ENCODE measurements at regions not wholly inside any gene's neighbourhood (a gene's known extent, or its start where the extent isn't known, plus 50 kb on each side); places are given as distances from the start of the nearest gene placed in this dataset.

DNA sequence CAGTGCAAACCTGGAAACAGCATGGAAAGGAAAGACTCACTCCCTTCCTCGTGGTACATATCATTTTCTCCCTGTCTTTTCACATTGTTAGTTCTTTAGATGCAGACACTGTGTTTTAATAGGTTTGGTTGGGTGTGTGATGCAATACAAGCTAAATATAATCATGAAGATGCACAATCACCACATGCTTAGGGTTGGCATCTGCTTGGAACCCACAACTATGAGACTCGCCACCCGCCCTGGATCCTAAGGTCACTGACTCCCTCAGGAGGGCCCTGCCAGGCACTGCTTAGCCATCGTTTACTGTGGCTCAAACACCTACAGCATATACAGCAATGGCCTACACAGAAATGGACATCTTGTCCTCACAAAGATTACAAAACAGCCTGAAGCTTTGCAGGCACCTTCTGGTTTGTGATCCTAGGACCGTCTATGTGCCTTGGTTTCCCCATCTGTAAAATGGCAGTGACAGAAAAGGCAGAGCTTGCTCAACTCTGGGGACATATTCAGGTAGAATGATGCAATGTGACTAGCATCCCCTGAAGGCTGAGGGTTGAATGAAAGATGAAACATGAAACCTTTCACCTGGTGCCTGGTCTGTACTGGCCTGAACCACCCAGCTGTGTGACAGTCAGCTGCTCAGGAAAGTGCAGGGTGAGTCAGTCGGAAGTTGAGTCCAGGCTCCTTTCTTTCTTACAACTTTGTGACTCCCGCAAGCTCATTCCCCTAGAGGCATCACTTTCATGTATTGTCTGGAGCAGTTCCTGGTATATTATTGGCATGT is 123.6 kb upstream of the PFN2 start:
- TF ChIP-seq, protein P1, sequence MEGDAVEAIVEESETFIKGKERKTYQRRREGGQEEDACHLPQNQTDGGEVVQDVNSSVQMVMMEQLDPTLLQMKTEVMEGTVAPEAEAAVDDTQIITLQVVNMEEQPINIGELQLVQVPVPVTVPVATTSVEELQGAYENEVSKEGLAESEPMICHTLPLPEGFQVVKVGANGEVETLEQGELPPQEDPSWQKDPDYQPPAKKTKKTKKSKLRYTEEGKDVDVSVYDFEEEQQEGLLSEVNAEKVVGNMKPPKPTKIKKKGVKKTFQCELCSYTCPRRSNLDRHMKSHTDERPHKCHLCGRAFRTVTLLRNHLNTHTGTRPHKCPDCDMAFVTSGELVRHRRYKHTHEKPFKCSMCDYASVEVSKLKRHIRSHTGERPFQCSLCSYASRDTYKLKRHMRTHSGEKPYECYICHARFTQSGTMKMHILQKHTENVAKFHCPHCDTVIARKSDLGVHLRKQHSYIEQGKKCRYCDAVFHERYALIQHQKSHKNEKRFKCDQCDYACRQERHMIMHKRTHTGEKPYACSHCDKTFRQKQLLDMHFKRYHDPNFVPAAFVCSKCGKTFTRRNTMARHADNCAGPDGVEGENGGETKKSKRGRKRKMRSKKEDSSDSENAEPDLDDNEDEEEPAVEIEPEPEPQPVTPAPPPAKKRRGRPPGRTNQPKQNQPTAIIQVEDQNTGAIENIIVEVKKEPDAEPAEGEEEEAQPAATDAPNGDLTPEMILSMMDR (conservative IDR thresholded peaks at IDR 0.05) = no peak
- Mint-ChIP-seq H3K9me3 (peaks cover 4% of the 10 kb centered on the region), H3K27ac (ENCODE audit: unreplicated experiment) (no peak overlapping the region), H3K27me3 (ENCODE audit: low read depth) (no peaks in the 10 kb centered on the region), H3K4me3 (no peak overlapping the region), H3K36me3 (ENCODE audit: low read depth) (no peaks in the 10 kb centered on the region), H3K4me1 (peaks cover 7% of the 10 kb centered on the region)
- DNase-seq (ENCODE audit: low read depth, low spot score) = no peak

DNA sequence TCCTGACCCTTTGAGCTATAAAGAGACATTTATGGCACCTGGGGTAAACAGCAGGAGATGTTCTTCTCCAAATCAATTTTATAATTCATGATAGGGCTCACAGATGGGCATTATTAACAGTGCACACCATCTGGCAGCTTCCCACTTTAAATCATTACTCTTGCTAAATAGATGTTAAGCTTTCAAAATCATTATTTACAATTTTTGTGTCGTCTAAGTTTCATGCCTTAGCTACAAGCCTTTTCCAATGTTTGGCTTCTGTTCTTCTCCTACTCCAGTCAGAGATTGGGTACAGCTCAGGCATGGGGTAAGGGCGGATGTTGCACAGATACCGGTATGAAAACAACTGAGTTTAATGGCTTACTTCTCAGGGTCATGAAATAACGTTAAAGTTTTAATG is 120.9 kb upstream of the PFN2 start:
- no peak overlapping the region for H3K27ac Mint-ChIP-seq (ENCODE audit: unreplicated experiment)
- no peaks in the 10 kb centered on the region for H3K27me3 Mint-ChIP-seq (ENCODE audit: low read depth)
- no peaks in the 10 kb centered on the region for H3K4me1 Mint-ChIP-seq
- TF ChIP-seq, protein P1 (conservative IDR thresholded peaks at IDR 0.05) = no peak
- no peak overlapping the region for H3K4me3 Mint-ChIP-seq
- no peaks in the 10 kb centered on the region for H3K36me3 Mint-ChIP-seq (ENCODE audit: low read depth)
- peaks cover 2% of the 10 kb centered on the region for H3K9me3 Mint-ChIP-seq
- no peak for DNase-seq (ENCODE audit: low read depth, low spot score)

DNA sequence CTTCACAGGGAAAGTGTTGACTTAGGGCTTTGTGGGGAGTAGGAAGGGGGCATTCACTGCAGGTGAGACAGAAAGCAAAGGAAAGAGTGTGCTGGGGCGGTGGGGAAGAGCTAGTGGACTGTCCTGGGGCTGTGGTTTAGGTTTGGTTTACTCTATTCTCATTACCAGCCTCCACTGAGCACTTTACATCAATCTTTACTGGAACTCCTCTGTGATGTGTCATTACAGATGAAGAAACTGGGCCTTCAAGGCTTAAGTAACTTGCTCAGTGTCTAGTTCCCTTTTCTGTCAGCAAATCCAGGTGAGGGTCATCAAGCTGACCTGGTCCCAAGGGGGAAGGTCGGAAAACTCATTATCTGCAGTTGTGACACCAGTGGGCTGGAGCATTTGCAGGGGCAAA is 120.2 kb upstream of the PFN2 start:
- H3K27me3 Mint-ChIP-seq (ENCODE audit: low read depth) = no peaks in the 10 kb centered on the region
- DNase-seq (ENCODE audit: low read depth, low spot score) = no peak
- H3K4me1 Mint-ChIP-seq = no peaks in the 10 kb centered on the region
- H3K36me3 Mint-ChIP-seq (ENCODE audit: low read depth) = no peaks in the 10 kb centered on the region
- H3K27ac Mint-ChIP-seq (ENCODE audit: unreplicated experiment) = no peak overlapping the region
- H3K4me3 Mint-ChIP-seq = no peak overlapping the region
- TF ChIP-seq, protein P1 (conservative IDR thresholded peaks at IDR 0.05) = no peak
- H3K9me3 Mint-ChIP-seq = peaks cover 2% of the 10 kb centered on the region

DNA sequence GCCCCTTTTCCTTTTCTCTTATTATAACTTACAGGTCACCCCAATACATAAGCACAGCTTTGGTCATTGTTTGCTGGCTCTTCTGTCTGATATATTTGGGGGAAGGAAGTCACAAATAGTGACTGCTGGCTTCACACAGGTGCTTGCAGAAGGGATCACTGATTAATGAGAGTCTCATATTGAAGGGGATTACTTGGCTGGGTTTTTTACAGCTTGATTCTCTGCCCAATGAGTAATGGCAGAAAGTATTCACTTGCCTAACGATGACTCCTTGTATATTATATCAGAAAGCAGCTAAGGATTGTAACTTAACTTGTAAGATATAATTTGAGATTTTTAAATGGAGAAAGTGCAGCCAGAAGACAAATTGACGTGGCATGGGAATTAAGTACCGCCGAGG is 119.3 kb upstream of the PFN2 start:
- TF ChIP-seq, protein P1 (conservative IDR thresholded peaks at IDR 0.05) = no peak
- H3K27ac Mint-ChIP-seq (ENCODE audit: unreplicated experiment) = no peak overlapping the region
- no peaks in the 10 kb centered on the region for H3K27me3 Mint-ChIP-seq (ENCODE audit: low read depth)
- H3K36me3 Mint-ChIP-seq (ENCODE audit: low read depth) = no peaks in the 10 kb centered on the region
- DNase-seq (ENCODE audit: low read depth, low spot score) = no peak
- H3K4me1 Mint-ChIP-seq = no peaks in the 10 kb centered on the region
- peaks cover 2% of the 10 kb centered on the region for H3K9me3 Mint-ChIP-seq
- H3K4me3 Mint-ChIP-seq = no peak overlapping the region

DNA sequence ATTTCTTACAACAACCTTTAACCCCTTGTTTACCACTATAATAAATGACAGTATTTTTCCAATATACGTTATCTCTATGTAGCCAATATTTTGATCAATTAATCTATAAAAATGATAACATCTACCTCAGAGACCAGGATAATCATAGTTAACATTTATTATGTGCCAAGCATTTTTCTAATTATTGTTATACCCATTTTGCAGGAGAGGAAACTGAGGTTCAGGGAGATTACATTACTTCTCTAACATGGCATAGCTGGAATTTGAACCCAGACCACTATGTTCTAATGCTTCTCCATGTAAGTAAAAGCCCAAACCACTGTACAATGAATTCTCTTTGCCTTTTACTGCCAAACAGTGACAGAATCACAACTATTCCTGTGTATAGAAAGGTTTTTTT is 113.4 kb upstream of the PFN2 start:
- no peak overlapping the region for H3K4me3 Mint-ChIP-seq
- DNase-seq (ENCODE audit: low read depth, low spot score) = no peak
- H3K27me3 Mint-ChIP-seq (ENCODE audit: low read depth) = no peaks in the 10 kb centered on the region
- TF ChIP-seq, protein P1 (conservative IDR thresholded peaks at IDR 0.05) = no peak
- H3K9me3 Mint-ChIP-seq = peaks cover 2% of the 10 kb centered on the region
- peaks cover 25% of the 10 kb centered on the region for H3K4me1 Mint-ChIP-seq
- no peak overlapping the region for H3K27ac Mint-ChIP-seq (ENCODE audit: unreplicated experiment)
- H3K36me3 Mint-ChIP-seq (ENCODE audit: low read depth) = no peaks in the 10 kb centered on the region

Data from neural crest cell (in vitro differentiated cells).